Tibial nerve (tissue), 4 donors: ENCODE measurements at regions not wholly inside any gene's neighbourhood (a gene's known extent, or its start where the extent isn't known, plus 50 kb on each side); places are given as distances from the start of the nearest gene placed in this dataset.

Source experiments
- DNase-seq, 2 donors: peaks; one replicate each; pipeline ENCODE4 v3.0.0-alpha.2; 2019; ENCODE audit warnings: low spot score in 2 of 2
- H3K27ac ChIP-seq, 4 donors: fragments of 200-600 bp; sonication (generic) in 3 of 4; one replicate each; pipeline ENCODE4 v1.5.1; 2017 to 2019; ENCODE audit warnings: mild to moderate bottlenecking in 1 of 4
- H3K27me3 ChIP-seq, 2 donors: fragments of 200-600 bp; sonication (generic) in 1 of 2; one replicate each; pipeline versions ENCODE4 v1.5.1 to v1.6.0; 2017 to 2019
- H3K36me3 ChIP-seq, 3 donors: fragments of 200-600 bp; sonication (generic); one replicate each; pipeline ENCODE4 v1.5.1; 2018 to 2019
- H3K4me1 ChIP-seq, 4 donors: fragments of 200-600 bp; sonication (generic) in 3 of 4; one replicate each; pipeline ENCODE4 v1.5.1; 2017 to 2019
- H3K4me3 ChIP-seq, 4 donors: fragments of 200-600 bp; sonication (generic) in 3 of 4; one replicate each; pipeline ENCODE4 v1.5.1; 2017 to 2019; ENCODE audit warnings: mild to moderate bottlenecking in 1 of 4, moderate library complexity in 1 of 4
- H3K9me3 ChIP-seq, 4 donors: fragments of 200-600 bp; sonication (generic) in 3 of 4; one replicate each; pipeline ENCODE4 v1.5.1; 2017 to 2019
- EP300 ChIP-seq, 2 donors: sonication (generic); formaldehyde crosslinking; IDR thresholded peaks; one replicate each; pipeline ENCODE4 v1.6.1; 2017; ENCODE audit warnings: antibody characterized with exemption in 2 of 2, mild to moderate bottlenecking in 1 of 2
- POLR2A ChIP-seq, 2 donors: fragments of 450-650 bp; IDR thresholded peaks; one replicate each; pipeline ENCODE4 v1.6.1; 2017; ENCODE audit warnings: antibody characterized with exemption in 2 of 2, mild to moderate bottlenecking in 2 of 2, moderate library complexity in 2 of 2
- WGBS, 2 donors: methylation state at CpG; one replicate each; pipeline ENCODE4 v1.1.5; 2018; 5-methylcytosine and 5-hydroxymethylcytosine counted together
- TF ChIP-seq, protein P1 (sequence below), 5 experiments: fragments of 200-600 bp in 3 of 5; fragments of 450-650 bp in 2 of 5; sonication (generic) in 3 of 5; IDR thresholded peaks; one replicate each; pipeline ENCODE4 v1.5.1; 2016 to 2019; ENCODE audit warnings: antibody characterized with exemption in 5 of 5, mild to moderate bottlenecking in 3 of 5, moderate library complexity in 2 of 5

DNA sequence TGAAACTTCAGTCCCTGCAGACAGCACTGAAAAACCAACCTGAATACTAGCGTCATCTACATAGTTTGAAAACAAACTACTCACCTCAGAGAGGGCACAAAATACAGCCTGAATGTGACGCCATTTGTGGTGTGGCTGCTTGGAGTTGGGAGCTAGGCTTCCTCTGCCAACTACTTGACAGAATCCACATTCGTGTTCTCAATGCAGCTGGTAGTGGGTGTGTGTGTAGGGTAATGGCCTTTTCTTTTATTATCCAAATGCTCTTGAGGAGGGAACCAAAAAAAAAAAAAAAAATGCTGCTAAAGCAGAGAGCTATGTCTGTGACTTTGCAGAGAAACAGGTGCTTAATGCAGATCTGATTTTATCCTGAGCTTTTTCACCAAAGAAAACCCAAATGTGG, 207.8 kb downstream of the OTOR start:
- WGBS, 2 donors = 41 to 45% methylated on average over 3 of the region's 3 CpGs
- Histone ChIP-seq H3K9me3 (no peaks in the 10 kb centered on the region), H3K4me3 (no peak overlapping the region), H3K27ac (no peak overlapping the region), H3K27me3 (no peaks in the 10 kb centered on the region), H3K36me3 (no peaks in the 10 kb centered on the region), H3K4me1 (peaks cover 0 to 4% (median 0%) of the 10 kb centered on the region in 4 donors)
- TF ChIP-seq, protein P1, sequence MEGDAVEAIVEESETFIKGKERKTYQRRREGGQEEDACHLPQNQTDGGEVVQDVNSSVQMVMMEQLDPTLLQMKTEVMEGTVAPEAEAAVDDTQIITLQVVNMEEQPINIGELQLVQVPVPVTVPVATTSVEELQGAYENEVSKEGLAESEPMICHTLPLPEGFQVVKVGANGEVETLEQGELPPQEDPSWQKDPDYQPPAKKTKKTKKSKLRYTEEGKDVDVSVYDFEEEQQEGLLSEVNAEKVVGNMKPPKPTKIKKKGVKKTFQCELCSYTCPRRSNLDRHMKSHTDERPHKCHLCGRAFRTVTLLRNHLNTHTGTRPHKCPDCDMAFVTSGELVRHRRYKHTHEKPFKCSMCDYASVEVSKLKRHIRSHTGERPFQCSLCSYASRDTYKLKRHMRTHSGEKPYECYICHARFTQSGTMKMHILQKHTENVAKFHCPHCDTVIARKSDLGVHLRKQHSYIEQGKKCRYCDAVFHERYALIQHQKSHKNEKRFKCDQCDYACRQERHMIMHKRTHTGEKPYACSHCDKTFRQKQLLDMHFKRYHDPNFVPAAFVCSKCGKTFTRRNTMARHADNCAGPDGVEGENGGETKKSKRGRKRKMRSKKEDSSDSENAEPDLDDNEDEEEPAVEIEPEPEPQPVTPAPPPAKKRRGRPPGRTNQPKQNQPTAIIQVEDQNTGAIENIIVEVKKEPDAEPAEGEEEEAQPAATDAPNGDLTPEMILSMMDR (IDR thresholded peaks at IDR 0.05) = no peak
- no peak for TF ChIP-seq POLR2A (IDR thresholded peaks at IDR 0.05)
- TF ChIP-seq EP300 (IDR thresholded peaks at IDR 0.05) = no peak
- DNase-seq = no peak

DNA sequence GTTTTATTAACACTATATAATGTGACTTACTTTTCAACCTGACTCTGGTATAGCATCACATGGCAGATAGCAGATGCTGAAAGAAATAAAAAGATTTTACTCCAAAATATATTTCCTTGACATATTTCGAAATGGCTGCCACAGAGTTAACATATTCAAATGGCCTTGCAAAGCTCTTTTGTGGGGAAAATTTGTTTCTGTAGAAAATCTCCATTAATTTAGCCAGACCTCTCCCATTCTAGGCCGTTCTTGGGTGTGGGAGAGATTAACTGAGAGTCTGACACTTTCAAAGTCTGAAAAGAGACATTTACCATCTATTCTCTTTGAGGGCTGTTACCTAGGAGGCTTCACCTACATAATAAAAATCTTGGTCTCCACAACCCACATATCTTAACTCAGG, 217.2 kb downstream of the OTOR start:
- TF ChIP-seq, protein P1 (IDR thresholded peaks at IDR 0.05) = no peak
- DNase-seq = no peak
- H3K27ac ChIP-seq = no peak overlapping the region
- H3K36me3 ChIP-seq = no peaks in the 10 kb centered on the region
- H3K4me3 ChIP-seq = no peak overlapping the region
- WGBS, 2 donors = 59 to 81% methylated on average over 2 of the region's 2 CpGs
- H3K4me1 ChIP-seq = peaks cover 0 to under 1% (median 0%) of the 10 kb centered on the region in 4 donors
- no peaks in the 10 kb centered on the region for H3K27me3 ChIP-seq
- H3K9me3 ChIP-seq = no peaks in the 10 kb centered on the region

DNA sequence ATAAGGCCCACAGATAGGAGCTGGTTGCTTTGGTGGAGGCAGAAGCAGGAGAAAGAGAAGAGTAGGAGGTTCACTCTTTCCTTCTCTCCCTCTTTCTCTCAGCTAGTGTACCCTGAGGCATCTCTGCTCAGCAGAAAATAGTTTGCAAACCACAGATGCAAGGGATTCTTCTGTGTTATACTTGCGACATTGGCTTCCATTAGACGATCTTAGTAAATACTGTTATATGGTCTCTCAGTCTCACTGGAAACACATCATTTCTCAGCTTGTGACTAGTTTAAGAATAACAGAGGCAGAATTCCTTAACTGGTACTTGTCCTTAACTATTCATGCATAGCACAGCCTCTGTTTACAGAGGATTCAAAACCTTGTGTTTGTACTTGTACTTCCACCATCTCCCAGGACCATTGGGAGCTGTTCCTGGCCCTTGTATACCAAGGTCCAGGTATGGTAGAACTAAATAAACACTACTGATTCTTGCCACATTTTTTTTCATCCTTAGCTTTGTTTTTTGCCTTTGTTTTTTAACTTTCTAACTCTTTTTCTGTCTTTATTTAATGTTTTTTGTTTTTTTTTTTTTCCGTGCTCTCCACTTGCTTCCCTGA, 218.2 kb downstream of the OTOR start:
- H3K9me3 ChIP-seq = no peaks in the 10 kb centered on the region
- H3K4me3 ChIP-seq = no peak overlapping the region
- no peak overlapping the region for H3K27ac ChIP-seq
- TF ChIP-seq, protein P1 (IDR thresholded peaks at IDR 0.05) = no peak
- TF ChIP-seq EP300 (IDR thresholded peaks at IDR 0.05) (no peak), POLR2A (IDR thresholded peaks at IDR 0.05) (no peak)
- no peaks in the 10 kb centered on the region for H3K27me3 ChIP-seq
- H3K36me3 ChIP-seq = no peaks in the 10 kb centered on the region
- WGBS, 2 donors = 81 to 85% methylated on average over 3 of the region's 3 CpGs
- no peak for DNase-seq
- peaks cover 0 to 3% (median 0%) of the 10 kb centered on the region in 4 donors for H3K4me1 ChIP-seq

DNA sequence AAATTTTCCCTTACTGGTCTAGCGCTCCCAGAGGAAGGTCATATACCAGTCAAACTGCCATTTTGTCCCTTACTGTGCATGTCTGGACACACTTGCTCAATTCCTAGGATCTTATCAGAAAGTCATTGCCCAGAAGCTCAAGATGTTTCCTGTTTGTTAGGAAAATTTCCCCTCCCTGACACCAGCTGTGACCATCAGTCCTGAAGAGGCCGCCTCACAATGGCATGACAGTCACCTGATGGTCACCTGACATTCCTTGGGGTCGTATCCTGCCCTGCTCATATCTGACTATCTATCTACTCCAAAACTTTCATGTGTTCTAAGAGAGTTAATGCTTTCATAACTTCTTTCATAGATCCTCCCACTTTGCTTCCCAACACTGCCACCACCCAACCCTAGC, 219.9 kb downstream of the OTOR start:
- 75 to 85% methylated on average over 3 of the region's 3 CpGs for WGBS, 2 donors
- Histone ChIP-seq H3K9me3 (no peaks in the 10 kb centered on the region), H3K27ac (no peak overlapping the region), H3K4me1 (peaks cover 0 to 8% (median 0%) of the 10 kb centered on the region in 4 donors), H3K36me3 (no peaks in the 10 kb centered on the region), H3K4me3 (no peak overlapping the region), H3K27me3 (no peaks in the 10 kb centered on the region)
- no peak for TF ChIP-seq POLR2A (IDR thresholded peaks at IDR 0.05)
- TF ChIP-seq, protein P1 (IDR thresholded peaks at IDR 0.05) = no peak
- no peak for TF ChIP-seq EP300 (IDR thresholded peaks at IDR 0.05)
- DNase-seq = no peak

DNA sequence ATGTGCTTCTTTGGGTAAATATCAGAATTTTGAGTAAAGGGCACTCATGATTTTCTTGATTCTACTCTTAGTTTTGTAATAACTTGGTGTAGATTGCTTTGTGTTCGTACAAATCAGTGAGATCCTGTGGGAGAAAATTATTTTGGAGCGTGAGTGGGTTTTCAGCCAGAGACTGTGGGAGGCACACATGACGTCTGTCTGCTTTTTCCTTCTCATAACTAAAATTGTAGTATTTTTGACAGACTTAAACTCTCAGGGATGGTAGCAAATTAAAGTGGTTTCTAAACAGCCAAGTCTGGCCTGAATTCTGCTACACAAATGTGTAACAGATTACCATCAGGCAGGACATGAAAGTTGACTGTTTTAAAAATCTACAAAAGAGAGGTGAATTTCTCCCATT, 222.6 kb downstream of the OTOR start:
- Histone ChIP-seq H3K9me3 (no peaks in the 10 kb centered on the region), H3K27ac (peak overlapping the region in 2 of 4 donors; percentile 41 to 72), H3K4me1 (peaks cover 0 to 8% (median 0%) of the 10 kb centered on the region in 4 donors), H3K36me3 (no peaks in the 10 kb centered on the region), H3K27me3 (no peaks in the 10 kb centered on the region), H3K4me3 (no peak overlapping the region)
- DNase-seq = no peak
- 22 to 31% methylated on average over 3 of the region's 3 CpGs for WGBS, 2 donors
- TF ChIP-seq POLR2A (IDR thresholded peaks at IDR 0.05) = no peak
- no peak for TF ChIP-seq EP300 (IDR thresholded peaks at IDR 0.05)
- TF ChIP-seq, protein P1 (IDR thresholded peaks at IDR 0.05) = no peak
